HL-60 (cell line): ENCODE measurements at regions not wholly inside any gene's neighbourhood (a gene's known extent, or its start where the extent isn't known, plus 50 kb on each side); places are given as distances from the start of the nearest gene placed in this dataset.

ENCODE experiments used
- DNase-seq, 2 experiments: peaks; one replicate each; pipeline ENCODE4 v3.0.0-alpha.2; 2010 to 2020; ENCODE audit warnings: low read depth in 1 of 2, low spot score in 1 of 2
- H3K27ac ChIP-seq: fragments of 250-450 bp; sonication (Bioruptor Pico); replicated peaks from 2 replicates; pipeline ENCODE4 v1.5.1; 2020; ENCODE audit warnings: mild to moderate bottlenecking, moderate library complexity
- H3K27me3 ChIP-seq: fragments of 250-450 bp; sonication (Bioruptor Pico); 2 replicates; pipeline ENCODE4 v1.5.1; 2021; ENCODE audit warnings: mild to moderate bottlenecking, moderate library complexity; ENCODE audit not compliant: insufficient read depth, poor library complexity, severe bottlenecking
- H3K4me3 ChIP-seq: replicated peaks from 2 replicates; pipeline ENCODE4 v1.5.1; 2011; ENCODE audit warnings: mild to moderate bottlenecking, control low read depth, low read length; ENCODE audit not compliant: insufficient read depth
- CTCF ChIP-seq: IDR thresholded peaks from one replicate; pipeline ENCODE4 v1.5.1; 2011; ENCODE audit warnings: low read length, control low read depth, inconsistent platforms; ENCODE audit not compliant: insufficient read depth
- GABPA ChIP-seq: IDR thresholded peaks from 2 replicates; pipeline ENCODE4 v1.6.1; 2012; ENCODE audit warnings: low read depth
- POLR2AphosphoS5 ChIP-seq: IDR thresholded peaks from 2 replicates; pipeline ENCODE4 v1.6.1; 2012; ENCODE audit warnings: low read depth
- REST ChIP-seq: IDR thresholded peaks from 2 replicates; pipeline ENCODE4 v1.6.1; 2012; ENCODE audit warnings: low read depth; ENCODE audit not compliant: insufficient replicate concordance
- SPI1 ChIP-seq: IDR thresholded peaks from 2 replicates; pipeline ENCODE4 v1.6.1; 2012; ENCODE audit warnings: low read depth, mild to moderate bottlenecking, borderline replicate concordance

- no peaks in the 10 kb centered on the region for H3K27me3 ChIP-seq
These were observed 202.1 kb upstream of the SMIM30 start for GRCh38 chr7:113320419-113320818.

GRCh38 chr7:113314594-113314993 is 196.2 kb upstream of the SMIM30 start:
- Histone ChIP-seq H3K27me3 (no peaks in the 10 kb centered on the region), H3K27ac (no peak overlapping the region), H3K4me3 (no peak overlapping the region)
- TF ChIP-seq SPI1, result no peak
- no peak for TF ChIP-seq CTCF
- TF ChIP-seq POLR2AphosphoS5, result no peak
- DNase-seq, result no peak

More at GRCh38 chr7:113320419-113320818, 202.1 kb upstream of the SMIM30 start:
- DNase-seq, result no peak
- TF ChIP-seq SPI1 (no peak), REST (no peak), POLR2AphosphoS5 (no peak), GABPA (no peak), CTCF (no peak)
- H3K27ac ChIP-seq, result no peak overlapping the region
- no peak overlapping the region for H3K4me3 ChIP-seq

GRCh38 chr7:113308399-113308798 is 190.0 kb upstream of the SMIM30 start:
- Histone ChIP-seq H3K4me3 (no peak overlapping the region), H3K27ac (no peak overlapping the region), H3K27me3 (no peaks in the 10 kb centered on the region)
- TF ChIP-seq CTCF, result no peak
- no peak for TF ChIP-seq REST
- no peak for TF ChIP-seq GABPA
- TF ChIP-seq POLR2AphosphoS5, result no peak
- TF ChIP-seq SPI1, result no peak
- DNase-seq, result no peak

- DNase-seq, result no peak
- TF ChIP-seq SPI1, result no peak
- no peak for TF ChIP-seq CTCF
- no peak for TF ChIP-seq GABPA
- TF ChIP-seq REST, result no peak
- no peak for TF ChIP-seq POLR2AphosphoS5
- H3K4me3 ChIP-seq, result no peak overlapping the region
- no peak overlapping the region for H3K27ac ChIP-seq
- H3K27me3 ChIP-seq, result no peaks in the 10 kb centered on the region
These were observed 188.8 kb upstream of the SMIM30 start for GRCh38 chr7:113307147-113307546.
